ENCODE measurements at regions not wholly inside any gene's neighbourhood (a gene's known extent, or its start where the extent isn't known, plus 50 kb on each side); places are given as distances from the start of the nearest gene placed in this dataset.

DNA sequence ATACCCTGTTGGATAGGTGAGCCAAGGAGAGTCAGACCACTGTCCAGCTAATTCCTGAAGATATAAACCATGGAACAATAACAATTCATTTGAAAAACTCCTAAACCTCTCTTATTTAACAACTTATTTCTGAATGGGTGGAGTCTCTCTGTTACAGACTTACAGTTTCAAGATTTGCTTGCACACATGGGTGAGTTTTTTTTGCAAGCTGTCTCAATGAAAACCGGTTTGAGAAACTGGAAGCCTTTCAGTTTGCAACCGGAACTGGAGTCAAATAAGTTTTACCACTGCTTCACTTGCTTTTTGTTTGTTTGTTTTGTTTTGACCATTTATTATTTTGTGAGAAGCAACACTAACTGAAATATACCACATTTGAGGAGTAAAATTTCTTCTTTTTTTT is 243.8 kb downstream of the MTERF1 start:
- TF ChIP-seq EZH2 (IDR thresholded peaks at IDR 0.05; ENCODE audit: insufficient read depth, poor library complexity, severe bottlenecking): no peak
- no peak for TF ChIP-seq EZH2phosphoT487 (IDR thresholded peaks at IDR 0.05; ENCODE audit: insufficient read depth, low read depth)

Measured in GM23248 (cell line).